ENCODE measurements at regions not wholly inside any gene's neighbourhood (a gene's known extent, or its start where the extent isn't known, plus 50 kb on each side); places are given as distances from the start of the nearest gene placed in this dataset.

DNA sequence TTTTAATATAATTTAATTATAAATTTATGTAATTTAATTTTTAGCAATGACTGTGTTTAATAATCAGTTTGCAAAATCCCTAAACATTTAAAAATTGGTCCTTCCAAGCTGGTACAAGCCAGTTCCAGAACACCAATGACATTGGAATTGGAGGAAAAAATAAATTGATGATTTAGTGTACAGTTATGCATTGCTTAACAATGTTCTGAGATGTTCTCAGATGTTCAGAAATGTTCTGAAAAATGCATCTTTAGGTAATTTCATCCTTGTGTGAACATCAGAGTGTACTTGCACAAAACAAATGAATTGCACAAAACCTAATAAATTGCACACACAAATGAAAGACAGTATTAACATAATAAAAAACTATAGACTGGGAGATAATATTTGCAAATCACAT is 95.2 kb downstream of the TRIB2 start:
- no peak for TF ChIP-seq CTCF (optimal IDR thresholded peaks at IDR 0.05 in 1 of 3, IDR thresholded peaks at IDR 0.05 in 1 of 3, conservative IDR thresholded peaks at IDR 0.05 in 1 of 3; ENCODE audit: extremely low read depth in 1 of 3, insufficient read depth in 2 of 3, low read length in 3 of 3)
- TF ChIP-seq EZH2 (IDR thresholded peaks at IDR 0.05; ENCODE audit: low read length): no peak
